ENCODE measurements at regions not wholly inside any gene's neighbourhood (a gene's known extent, or its start where the extent isn't known, plus 50 kb on each side); places are given as distances from the start of the nearest gene placed in this dataset.
A peak's percentile ranks its signal among the peaks of the same experiment; 100 is the strongest.
"Not testable (repeated sequence)": the region's sequence is repeated elsewhere in the genome, so short reads cannot be mapped to it uniquely, and the experiment has no call there.

- DNase-seq (ENCODE audit: low spot score): peak; percentile 9
Observed at GRCh38 chr14:49946320-49947141, 53.6 kb downstream of the ARF6 start.

DNA sequence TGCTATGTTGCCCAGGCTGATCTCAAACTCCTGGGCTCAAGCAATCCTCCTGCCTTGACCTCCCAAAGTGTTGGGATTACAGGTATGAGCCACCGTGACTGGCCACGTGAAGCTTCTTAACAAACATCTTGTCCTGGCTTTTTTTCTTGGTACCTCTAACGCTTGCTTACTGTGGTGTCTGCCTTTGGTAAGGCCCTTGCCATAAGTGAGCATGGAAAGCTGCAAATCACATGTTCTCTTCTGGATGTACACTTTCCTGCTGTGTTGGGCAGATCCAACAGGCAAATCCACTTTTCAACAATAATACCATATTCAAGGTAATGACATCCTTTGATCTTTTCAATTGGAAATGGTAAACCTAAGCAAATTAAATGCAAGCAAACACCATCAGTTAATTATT, 54.6 kb downstream of the ARF6 start:
- DNase-seq (ENCODE audit: low spot score): no peak

DNA sequence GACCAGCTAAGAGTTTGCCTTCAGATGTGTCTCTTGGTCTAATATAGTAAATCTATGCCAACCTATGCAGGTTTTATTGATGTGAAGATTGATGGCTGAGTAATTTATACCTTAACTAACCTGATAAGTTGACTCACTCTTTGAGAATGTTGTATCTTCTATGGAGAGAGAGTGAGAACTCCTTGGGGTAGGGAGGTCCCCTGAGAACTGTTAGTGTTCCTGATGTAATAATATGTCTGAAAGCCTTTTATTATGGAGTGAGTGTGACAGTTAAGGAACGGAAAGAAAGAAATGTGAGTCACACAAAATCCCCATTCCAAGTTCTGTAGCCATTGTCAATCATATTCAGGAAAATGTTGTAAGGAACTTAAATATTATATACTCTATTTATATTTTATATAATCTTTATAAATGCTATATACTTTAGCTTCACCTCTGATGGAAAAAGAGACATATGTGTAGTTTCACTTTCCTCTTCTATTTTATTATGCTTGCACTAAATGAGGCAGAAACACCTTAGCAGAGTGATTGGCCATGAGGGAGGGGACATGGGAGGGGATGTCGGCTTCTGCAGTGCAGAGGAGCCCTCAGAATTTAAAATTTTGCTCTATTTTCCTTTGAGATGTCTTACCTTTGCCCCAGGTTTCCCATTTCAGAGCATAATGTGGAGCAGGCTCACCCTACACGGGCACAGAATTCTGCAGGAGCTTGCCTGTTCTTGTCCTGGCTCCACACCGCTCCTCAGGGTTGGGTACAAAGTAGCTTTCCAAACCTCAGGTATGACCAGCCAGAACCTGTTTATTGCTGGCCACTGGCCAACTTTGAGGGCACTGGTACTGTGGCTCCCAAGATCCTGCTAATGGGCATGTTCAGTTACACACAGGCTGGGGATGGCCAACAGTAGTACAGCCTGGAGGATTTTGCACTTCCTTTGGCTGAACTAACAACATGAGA, 57.7 kb downstream of the ARF6 start:
- DNase-seq (ENCODE audit: low spot score): no peak

GRCh38 chr14:49951229-49951607, 58.3 kb downstream of the ARF6 start:
- DNase-seq (ENCODE audit: low spot score): no peak

GRCh38 chr14:49951691-49952345, 58.9 kb downstream of the ARF6 start:
- no peak for DNase-seq (ENCODE audit: low spot score)

DNA sequence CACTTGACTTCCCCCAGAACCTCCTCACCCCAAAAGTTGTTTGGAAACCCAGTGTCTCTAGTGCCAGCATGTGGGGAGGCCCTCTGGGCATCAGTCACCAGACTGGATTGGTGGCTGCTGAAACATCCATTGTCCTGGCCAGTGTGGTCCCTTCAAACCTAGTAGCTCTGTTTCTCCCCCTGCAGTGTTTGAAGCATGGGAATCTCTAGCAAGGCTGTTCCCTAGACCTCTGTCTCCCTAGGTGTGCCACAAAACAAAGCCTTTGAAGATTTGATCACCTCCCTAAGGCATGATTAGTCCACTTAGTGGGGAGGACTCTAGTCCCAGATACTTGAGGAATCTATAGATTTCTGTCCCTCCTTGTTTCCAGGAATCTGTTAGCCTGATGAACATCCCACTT, 60.3 kb downstream of the ARF6 start:
- no peak for DNase-seq (ENCODE audit: low spot score)

DNA sequence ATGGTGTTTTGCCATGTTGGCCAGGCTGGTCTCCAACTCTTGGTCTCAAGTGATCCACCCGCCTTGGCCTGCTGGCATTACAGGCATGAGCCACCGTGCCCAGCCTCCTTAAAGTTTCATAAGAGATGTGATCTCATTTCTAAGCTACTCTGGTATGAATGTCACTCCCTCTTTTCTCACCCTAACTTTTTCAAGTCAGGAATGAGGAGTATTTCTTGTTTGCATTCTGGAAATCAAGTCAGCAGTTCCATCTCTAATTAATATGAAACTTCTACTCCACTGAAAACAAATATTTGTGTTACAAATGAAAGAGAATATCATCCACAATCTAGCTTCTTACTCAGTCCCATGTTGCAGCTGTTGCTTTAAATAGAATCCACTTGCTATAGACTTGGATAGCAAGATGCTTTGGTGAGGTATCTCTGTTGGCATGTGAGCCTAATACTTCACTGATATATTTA, 61.3 kb downstream of the ARF6 start:
- DNase-seq (ENCODE audit: low spot score): no peak

DNA sequence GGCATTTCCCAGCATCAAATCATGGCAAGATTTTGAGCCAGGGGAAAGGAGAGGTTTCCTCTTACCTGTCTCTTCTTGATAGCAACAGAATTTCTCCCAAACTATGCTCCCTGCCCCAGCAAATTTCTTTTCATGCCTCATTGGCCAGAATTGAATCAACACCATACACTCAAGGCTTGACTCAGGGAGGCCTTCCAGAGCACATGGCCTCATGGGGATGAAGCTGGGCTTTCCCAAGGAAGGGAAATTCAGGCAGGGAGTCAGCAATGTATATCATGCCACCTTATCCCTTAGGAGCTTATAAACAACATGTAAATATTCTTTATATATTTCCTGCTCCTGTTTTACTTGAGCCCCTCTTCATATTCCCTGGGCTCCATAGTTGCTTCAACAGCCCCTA, 62.1 kb downstream of the ARF6 start:
- no peak for DNase-seq (ENCODE audit: low spot score)

- DNase-seq (ENCODE audit: low spot score): no peak
Observed at GRCh38 chr14:49957089-49957852, 64.4 kb downstream of the ARF6 start.

DNA sequence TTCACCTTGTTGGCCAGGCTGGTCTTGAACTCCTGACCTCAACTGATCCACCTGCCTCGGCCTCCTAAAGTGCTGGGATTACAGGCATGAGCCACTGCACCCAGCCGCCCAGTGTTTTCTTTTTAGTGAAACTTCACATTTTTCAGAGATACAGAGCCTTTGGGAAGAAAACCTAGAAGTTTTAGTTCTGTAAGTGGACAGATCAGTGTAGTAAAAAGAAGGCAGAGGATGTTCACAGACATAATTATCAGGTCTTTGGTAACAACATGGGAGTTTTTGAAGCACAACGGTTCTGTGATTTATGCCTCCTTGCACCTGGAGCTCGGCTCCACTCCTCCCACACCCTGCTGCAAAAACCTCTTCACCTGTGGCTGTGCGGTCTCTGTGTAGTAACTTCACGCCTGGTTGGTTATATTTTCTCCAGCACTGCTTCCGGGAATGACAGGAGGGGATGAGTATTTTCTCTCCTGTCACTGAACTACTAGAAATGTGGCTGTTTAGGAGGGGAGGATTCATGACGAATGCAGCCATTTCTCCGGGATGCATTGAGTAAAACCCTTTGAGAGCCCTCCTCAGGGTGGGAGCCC, 67.0 kb downstream of the ARF6 start:
- DNase-seq (ENCODE audit: low spot score): no peak

DNA sequence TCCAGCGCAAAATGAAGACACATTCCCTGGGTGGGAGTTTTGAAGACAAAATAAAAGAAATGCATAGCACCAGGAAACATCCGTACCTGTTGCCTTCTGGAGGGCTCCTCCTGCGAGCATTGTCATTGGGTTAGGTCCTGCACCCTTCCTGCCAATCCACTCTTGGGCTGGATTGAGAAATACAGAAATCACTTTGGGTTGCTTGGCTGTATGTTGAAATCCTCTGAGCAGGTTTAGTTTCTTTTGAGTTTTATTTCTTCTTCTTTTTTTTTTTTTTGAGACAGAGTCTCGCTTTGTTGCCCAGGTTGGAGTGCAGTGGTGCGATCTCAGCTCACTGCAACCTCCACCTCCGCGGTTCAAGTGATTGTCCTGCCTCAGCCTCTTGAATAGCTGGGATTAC, 67.6 kb downstream of the ARF6 start:
- no peak for DNase-seq (ENCODE audit: low spot score)

DNA sequence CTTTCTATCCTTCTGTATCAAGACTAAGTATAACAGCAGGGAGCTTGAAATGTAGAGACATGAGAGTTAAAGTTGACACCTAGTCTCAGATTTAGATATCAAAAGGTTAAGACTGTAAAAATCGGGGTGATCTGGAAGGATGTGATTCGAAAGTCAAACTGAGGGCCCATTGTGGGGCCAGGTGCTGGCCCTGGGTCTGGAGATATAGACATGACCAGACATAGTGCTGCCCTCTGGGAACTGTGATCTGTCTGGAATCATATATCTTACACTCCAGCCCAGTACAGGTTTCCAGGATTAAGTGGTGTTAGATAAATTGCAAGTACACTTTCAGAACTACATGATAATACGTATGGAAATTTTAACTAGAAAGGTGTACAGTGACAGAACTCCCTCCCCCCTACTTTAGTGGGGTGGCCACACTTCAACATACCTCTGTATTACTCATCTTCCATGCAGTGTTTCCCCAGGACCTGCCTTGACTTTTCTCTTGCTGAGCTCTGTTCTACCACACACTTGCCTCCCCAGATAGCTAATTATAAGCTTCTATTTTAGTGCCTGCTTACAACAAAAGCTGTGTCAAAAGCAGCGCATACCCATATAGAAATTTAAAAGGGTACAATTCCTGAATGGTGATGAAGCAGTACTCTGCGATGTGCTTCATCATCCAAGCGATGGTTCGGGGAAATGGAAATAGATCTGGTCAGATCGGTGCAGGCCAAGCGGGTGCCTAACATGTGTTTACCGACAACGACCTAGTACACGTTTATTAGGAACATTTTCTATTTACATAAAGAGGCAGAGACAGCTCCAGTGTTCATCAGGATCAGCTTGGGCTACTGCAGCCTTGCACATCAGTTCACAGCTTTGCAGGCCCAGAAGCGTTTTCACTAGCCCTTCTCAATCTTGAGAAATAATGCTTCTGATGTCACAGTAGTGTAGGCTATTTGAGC, 68.7 kb downstream of the ARF6 start:
- DNase-seq (ENCODE audit: low spot score): peak; percentile 62

DNA sequence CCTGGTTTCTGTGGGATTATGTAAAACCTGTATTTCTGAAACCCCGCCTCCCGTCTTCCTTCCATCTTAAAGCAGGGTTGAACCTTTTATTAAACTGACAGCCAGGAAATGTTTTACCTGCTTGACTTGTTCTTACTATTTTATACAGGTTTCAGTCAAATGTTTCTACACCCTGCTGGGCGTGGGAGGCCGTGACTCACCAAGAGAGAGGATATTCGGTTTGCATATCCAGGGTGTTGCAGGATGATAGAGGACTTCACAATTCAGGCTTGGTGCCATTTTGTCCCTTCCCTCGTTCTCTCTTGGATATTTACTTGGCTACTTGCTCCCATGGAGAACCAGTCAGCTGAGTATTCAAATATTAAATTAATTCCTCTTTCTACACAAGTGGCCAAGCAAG, 69.7 kb downstream of the ARF6 start:
- DNase-seq (ENCODE audit: low spot score): peak; percentile 75

DNA sequence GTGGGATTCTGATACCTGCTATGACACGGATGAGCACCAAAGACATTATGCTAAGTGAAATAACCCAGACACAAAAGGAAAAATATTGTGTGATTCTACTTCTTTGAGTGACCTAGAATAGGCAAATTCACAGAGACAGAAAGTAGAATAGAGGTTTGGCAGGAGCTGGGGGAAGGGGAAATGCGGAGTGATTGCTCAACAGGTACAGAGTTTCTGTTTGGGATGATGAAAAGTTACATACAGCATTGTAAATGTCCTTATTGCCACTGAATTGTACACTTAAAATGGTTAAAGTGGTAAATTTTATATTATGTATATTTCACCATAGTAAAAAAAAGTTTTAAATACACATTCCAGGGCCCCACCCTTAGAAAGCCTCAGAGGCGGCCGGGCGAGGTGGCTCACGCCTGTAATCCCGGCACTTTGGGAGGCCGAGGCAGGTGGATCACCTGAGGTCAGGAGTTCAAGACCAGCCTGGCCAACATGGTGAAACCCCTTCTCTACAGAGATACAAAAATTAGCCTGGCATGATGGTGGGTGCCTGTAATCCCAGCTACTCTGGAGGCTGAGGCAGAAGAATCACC, 72.3 kb downstream of the ARF6 start:
- DNase-seq (ENCODE audit: low spot score): not testable (repeated sequence)

DNA sequence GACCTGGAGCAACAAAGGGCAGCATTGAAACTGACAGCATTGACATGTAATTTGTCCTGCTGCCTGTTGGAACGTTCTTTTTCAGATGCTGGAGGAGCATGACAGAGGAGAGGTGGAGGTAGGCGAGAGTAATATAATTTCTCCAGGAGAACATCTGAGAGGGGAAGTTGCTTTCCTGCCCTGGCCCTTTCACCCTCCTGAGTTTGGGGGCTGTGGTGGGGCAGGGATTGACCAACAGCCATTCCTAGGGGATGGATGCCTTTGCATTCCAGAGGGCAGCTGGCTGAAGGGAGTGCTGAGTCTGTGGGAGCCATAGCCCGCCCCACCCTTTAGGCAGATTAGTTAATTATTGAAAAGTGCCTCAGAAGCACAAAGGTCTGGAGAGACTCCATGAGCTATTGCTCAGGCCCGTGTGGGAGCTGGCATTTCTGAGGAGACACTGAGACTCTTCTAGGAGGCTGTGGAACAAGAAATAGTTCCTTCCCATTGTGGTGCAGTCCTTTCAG, 73.5 kb downstream of the ARF6 start:
- DNase-seq (ENCODE audit: low spot score): no peak

- DNase-seq (ENCODE audit: low spot score): no peak
Observed at GRCh38 chr14:49966971-49967630, 74.2 kb downstream of the ARF6 start.

DNA sequence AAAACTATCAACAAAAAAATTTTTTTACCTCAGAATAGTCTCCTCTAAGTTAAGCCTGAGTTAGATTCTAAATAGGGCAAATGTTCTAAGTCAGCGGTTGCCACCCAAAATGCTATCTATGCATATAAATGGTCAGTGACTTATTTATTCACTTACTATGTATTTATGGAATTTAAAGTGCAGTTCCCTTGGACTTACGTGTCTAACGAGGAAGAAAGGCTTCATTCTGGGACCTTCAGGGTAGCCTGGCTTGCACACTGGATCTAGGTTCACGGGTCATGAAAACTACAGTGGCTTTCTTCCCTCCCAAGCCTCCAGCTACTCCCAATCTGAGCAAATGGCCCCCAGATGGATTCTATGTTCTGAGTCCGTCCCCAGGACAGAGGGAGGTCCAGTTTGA, 77.1 kb downstream of the ARF6 start:
- DNase-seq (ENCODE audit: low spot score): no peak

DNA sequence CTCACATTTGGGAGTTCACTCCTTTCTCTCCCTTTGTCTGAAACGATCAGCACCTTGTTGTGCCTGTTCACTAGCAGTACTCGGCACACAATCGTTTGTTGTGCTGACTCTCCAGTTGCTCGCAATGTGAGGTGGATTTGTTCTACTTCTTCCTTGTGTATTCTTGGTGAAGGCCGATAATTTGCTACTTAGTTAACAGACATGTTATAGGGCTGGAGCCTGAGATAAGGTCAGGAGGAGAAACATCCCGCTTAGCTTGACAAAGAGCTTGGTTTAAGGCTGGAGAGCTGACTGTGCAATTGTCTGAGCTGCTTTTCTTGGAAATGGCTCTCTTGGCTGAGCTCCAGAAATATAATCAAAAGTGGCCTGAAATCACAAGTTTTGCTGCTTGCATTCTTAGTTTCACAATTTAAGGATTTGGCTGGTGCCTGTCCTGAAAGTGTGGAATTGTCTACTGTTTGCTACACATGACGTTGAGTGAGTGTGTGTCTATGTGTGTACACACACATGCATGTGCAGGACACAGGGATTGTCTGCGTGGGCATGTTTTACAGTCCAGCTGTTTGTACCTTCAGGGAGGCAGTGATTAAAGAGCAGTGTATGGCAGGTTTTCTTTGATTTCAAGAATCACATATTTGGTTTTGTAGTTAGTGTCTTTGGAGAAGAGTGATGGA, 77.7 kb downstream of the ARF6 start:
- DNase-seq (ENCODE audit: low spot score): no peak
